ENCODE measurements at regions not wholly inside any gene's neighbourhood (a gene's known extent, or its start where the extent isn't known, plus 50 kb on each side); places are given as distances from the start of the nearest gene placed in this dataset.

GRCh38 chr12:97306147-97306546 lies 156.5 kb upstream of the RMST start:
- TF ChIP-seq ZNF274 (IDR thresholded peaks at IDR 0.05; ENCODE audit: low read depth, low read length) = no peak
- no peak for TF ChIP-seq YY1 (IDR thresholded peaks at IDR 0.05; ENCODE audit: insufficient read depth, insufficient read length)
